Heart right ventricle (tissue), 16 donors: ENCODE measurements at regions not wholly inside any gene's neighbourhood (a gene's known extent, or its start where the extent isn't known, plus 50 kb on each side); places are given as distances from the start of the nearest gene placed in this dataset.

ENCODE experiments used
- ATAC-seq, 8 donors: fragments of 200-7000 bp; cut with Tn5 transposase; one replicate each; pipeline ENCODE4 v1.9.1; 2020; ENCODE audit warnings: mild to moderate bottlenecking in 8 of 8, moderate library complexity in 8 of 8, moderate number of reproducible peaks in 1 of 8
- DNase-seq, 2 donors: peaks; one replicate each; pipeline ENCODE4 v3.0.0-alpha.2; 2020
- H3K27ac ChIP-seq, 10 donors: fragments of 200-600 bp; sonication (generic) in 2 of 10; one replicate each; pipeline versions ENCODE4 v1.5.0 to v1.8.0; 2020 to 2022; ENCODE audit warnings: mild to moderate bottlenecking in 3 of 10
- H3K27me3 ChIP-seq, 7 donors: fragments of 200-600 bp; one replicate each; pipeline ENCODE4 v1.8.0; 2021 to 2022; ENCODE audit warnings: mild to moderate bottlenecking in 2 of 7
- H3K36me3 ChIP-seq, 9 donors: fragments of 200-600 bp; sonication (generic) in 1 of 9; one replicate each; pipeline versions ENCODE4 v1.5.0 to v1.8.0; 2020 to 2022; ENCODE audit warnings: mild to moderate bottlenecking in 2 of 9
- H3K4me1 ChIP-seq, 9 donors: fragments of 200-600 bp; sonication (generic) in 1 of 9; one replicate each; pipeline versions ENCODE4 v1.5.0 to v1.8.0; 2020 to 2022; ENCODE audit warnings: mild to moderate bottlenecking in 4 of 9
- H3K4me3 ChIP-seq, 10 donors: fragments of 200-600 bp; sonication (generic) in 2 of 10; one replicate each; pipeline versions ENCODE4 v1.5.0 to v1.8.0; 2020 to 2022; ENCODE audit warnings: mild to moderate bottlenecking in 7 of 10, moderate library complexity in 2 of 10
- H3K9me3 ChIP-seq, 11 donors: fragments of 200-600 bp in 10 of 11; sonication (generic) in 2 of 11; one replicate each; pipeline versions ENCODE4 v1.5.0 to v1.8.0; 2013 to 2022; ENCODE audit warnings: mild to moderate bottlenecking in 2 of 11, control low read depth in 1 of 11, moderate library complexity in 1 of 11
- CTCF ChIP-seq, 9 donors: fragments of 200-600 bp; sonication (generic) in 2 of 9; IDR thresholded peaks; one replicate each; pipeline versions ENCODE4 v1.5.0 to v1.8.0; 2021 to 2022; ENCODE audit warnings: antibody characterized with exemption in 9 of 9, mild to moderate bottlenecking in 5 of 9, moderate library complexity in 1 of 9
- WGBS, 2 donors: extraction: QIAGEN DNeasy Blood & Tissue Kit; methylation state at CpG; one replicate each; pipeline ENCODE4 v1.1.7; 2013; ENCODE audit warnings: inconsistent platforms in 1 of 2; 5-methylcytosine and 5-hydroxymethylcytosine counted together
- intact Hi-C, 10 donors: fragments of 100-400 bp; cut with DNase I; formaldehyde crosslinking; loops; one replicate each; pipeline versions ENCODE4 v1.11.1 to v1.14.2; 2022
- donor health status: Arrhythmogenic right ventricular cardiomyopathy.
- donor health status: ischemic (EF 13 %, LVEDD 7.1; RV severe dilation, severe dysfunction).
- donor health status: healthy with polysubstance abuse.
- donor health status: DM: no; HTN: yes; CAD: no.
- donor health status: DM: no; HTN: no; CAD: no.
- donor health status: ischemic (EF 25% LVEDD 6.9; RV normal size, moderate dysfunction).
- donor health status: ischemic (EF 25% LVEDD 5.7; RV mildly dilated, moderate dysfunction).
- donor health status: healthy.
- donor health status: DM: yes; HTN: yes; CAD: no.
- donor health status: Ischemic cardiomyopathy.
- donor health status: ischemic (EF 35%, LVEDD 5.7; RV mildly dilated, moderate dysfunction).
- donor health status: nonischemic (EF 11% LVEDD 7.7; RV severe dilation, severe dysfunction).
- donor health status: DM: yes; HTN: yes; CAD: no.
- donor health status: PGD.
- donor health status: ischemic (EF 29% LVEDD 5.4; RV normal size, mild dysfunction).
- donor health status: nonischemic (EF 23%, LVEDD 6.1; RV moderate dilation, normal function).

GRCh38 chr4:130419211-130419975 lies 1323.4 kb downstream of the C4orf33 start:
- DNase-seq (no peak), ATAC-seq (no peak)
- H3K27ac ChIP-seq = no peak overlapping the region
- no peaks in the 10 kb centered on the region for H3K4me1 ChIP-seq
- 41 to 52% methylated on average over 4 of the region's 4 CpGs for WGBS, 2 donors
- intact Hi-C loops = loop anchor here in 1 of 10 donors (10.0 kb wide), 1 partner anchor 915 kb away; no protein-coding TSS in a partner anchor
- TF ChIP-seq CTCF (IDR thresholded peaks at IDR 0.05) = no peak
- H3K27me3 ChIP-seq = no peaks in the 10 kb centered on the region
- no peak overlapping the region for H3K4me3 ChIP-seq
- no peaks in the 10 kb centered on the region for H3K36me3 ChIP-seq
- H3K9me3 ChIP-seq = peaks cover 0 to 4% (median 0%) of the 10 kb centered on the region in 11 donors

- H3K9me3 ChIP-seq = peaks cover 0 to 11% (median 0%) of the 10 kb centered on the region in 11 donors
- no peaks in the 10 kb centered on the region for H3K4me1 ChIP-seq
- H3K27me3 ChIP-seq = no peaks in the 10 kb centered on the region
- intact Hi-C loops = no loop called here
- no peak overlapping the region for H3K27ac ChIP-seq
- no peak for ATAC-seq
- DNase-seq = no peak
- H3K4me3 ChIP-seq = no peak overlapping the region
- no peaks in the 10 kb centered on the region for H3K36me3 ChIP-seq
- no peak for TF ChIP-seq CTCF (IDR thresholded peaks at IDR 0.05)
Observed at GRCh38 chr4:130422261-130422660, 1326.3 kb downstream of the C4orf33 start.

- H3K27ac ChIP-seq = no peak overlapping the region
- intact Hi-C loops = no loop called here
Observed at GRCh38 chr4:130424211-130424610, 1328.3 kb downstream of the C4orf33 start.

GRCh38 chr4:130432289-130432688 lies 1336.3 kb downstream of the C4orf33 start:
- DNase-seq (no peak), ATAC-seq (no peak)
- no peak for TF ChIP-seq CTCF (IDR thresholded peaks at IDR 0.05)
- H3K27me3 ChIP-seq = no peaks in the 10 kb centered on the region
- intact Hi-C loops = no loop called here
- H3K27ac ChIP-seq = no peak overlapping the region
- no peaks in the 10 kb centered on the region for H3K36me3 ChIP-seq
- no peaks in the 10 kb centered on the region for H3K4me1 ChIP-seq
- peaks cover 0 to 4% (median 0%) of the 10 kb centered on the region in 11 donors for H3K9me3 ChIP-seq
- 84 to 85% methylated on average over 5 of the region's 5 CpGs for WGBS, 2 donors
- H3K4me3 ChIP-seq = no peak overlapping the region

More at GRCh38 chr4:130424211-130424610, 1328.3 kb downstream of the C4orf33 start:
- TF ChIP-seq CTCF (IDR thresholded peaks at IDR 0.05) = no peak
- 79 to 80% methylated on average over 3 of the region's 3 CpGs for WGBS, 2 donors
- H3K4me3 ChIP-seq = no peak overlapping the region
- ATAC-seq = no peak
- DNase-seq = no peak
- no peaks in the 10 kb centered on the region for H3K4me1 ChIP-seq
- no peaks in the 10 kb centered on the region for H3K27me3 ChIP-seq
- no peaks in the 10 kb centered on the region for H3K36me3 ChIP-seq
- H3K9me3 ChIP-seq = peaks cover 0 to 13% (median 0%) of the 10 kb centered on the region in 11 donors
